GM18505 (cell line): ENCODE measurements at regions not wholly inside any gene's neighbourhood (a gene's known extent, or its start where the extent isn't known, plus 50 kb on each side); places are given as distances from the start of the nearest gene placed in this dataset.

Experiments
- ATAC-seq: cut with Tn5 transposase; IDR thresholded peaks from one replicate; pipeline ENCODE4 v1.9.1; 2021; ENCODE audit not compliant: unreplicated experiment
- POLR2A ChIP-seq: IDR thresholded peaks from 4 replicates; pipeline ENCODE4 v1.6.1; 2011; ENCODE audit warnings: borderline replicate concordance; ENCODE audit not compliant: insufficient read depth, insufficient read length; ENCODE audit errors: extremely low read depth

GRCh38 chr17:31702041-31702440 lies 157.0 kb downstream of the COPRS start:
- ATAC-seq, result no peak
- TF ChIP-seq POLR2A, result no peak

- no peak for TF ChIP-seq POLR2A
- no peak for ATAC-seq
These were observed 158.1 kb downstream of the COPRS start for GRCh38 chr17:31700973-31701372.

GRCh38 chr17:31699886-31700285 lies 159.2 kb downstream of the COPRS start:
- ATAC-seq, result no peak
- TF ChIP-seq POLR2A, result no peak

GRCh38 chr17:31699281-31699680 lies 159.8 kb downstream of the COPRS start:
- TF ChIP-seq POLR2A, result no peak
- ATAC-seq, result no peak

- TF ChIP-seq POLR2A, result no peak
- no peak for ATAC-seq
These were observed 160.3 kb downstream of the COPRS start for GRCh38 chr17:31698751-31699150.

- no peak for ATAC-seq
- TF ChIP-seq POLR2A, result no peak
These were observed 161.2 kb downstream of the COPRS start for GRCh38 chr17:31697838-31698237.

GRCh38 chr17:31696703-31697325 lies 162.2 kb downstream of the COPRS start:
- ATAC-seq, result no peak

GRCh38 chr17:31696184-31696602 lies 162.9 kb downstream of the COPRS start:
- ATAC-seq, result no peak
- no peak for TF ChIP-seq POLR2A

More at GRCh38 chr17:31696703-31697325, 162.2 kb downstream of the COPRS start:
- no peak for TF ChIP-seq POLR2A

- TF ChIP-seq POLR2A, result no peak
- ATAC-seq, result no peak
These were observed 163.5 kb downstream of the COPRS start for GRCh38 chr17:31695456-31696090.

GRCh38 chr17:31693433-31694220 lies 165.4 kb downstream of the COPRS start:
- TF ChIP-seq POLR2A, result no peak
- no peak for ATAC-seq

- no peak for ATAC-seq
- TF ChIP-seq POLR2A, result no peak
These were observed 166.4 kb downstream of the COPRS start for GRCh38 chr17:31692632-31693031.

GRCh38 chr17:31692027-31692426 lies 167.0 kb downstream of the COPRS start:
- ATAC-seq, result no peak

GRCh38 chr17:31691251-31691905 lies 167.7 kb downstream of the COPRS start:
- TF ChIP-seq POLR2A, result no peak
- no peak for ATAC-seq

More at GRCh38 chr17:31692027-31692426, 167.0 kb downstream of the COPRS start:
- TF ChIP-seq POLR2A, result no peak

- TF ChIP-seq POLR2A, result no peak
- no peak for ATAC-seq
These were observed 168.9 kb downstream of the COPRS start for GRCh38 chr17:31690151-31690551.

- no peak for TF ChIP-seq POLR2A
- no peak for ATAC-seq
These were observed 170.3 kb downstream of the COPRS start for GRCh38 chr17:31688701-31689100.
